ENCODE measurements at regions not wholly inside any gene's neighbourhood (a gene's known extent, or its start where the extent isn't known, plus 50 kb on each side); places are given as distances from the start of the nearest gene placed in this dataset.
A peak's percentile ranks its signal among the peaks of the same experiment; 100 is the strongest.

- H4K20me1 ChIP-seq (ENCODE audit: control insufficient read depth, extremely low read depth, insufficient read depth, low read length): no peaks in the 10 kb centered on the region
- H3K27me3 ChIP-seq (ENCODE audit: control insufficient read depth, insufficient read depth, low read length): peaks cover 7% of the 10 kb centered on the region
- H3K79me2 ChIP-seq (ENCODE audit: control insufficient read depth, insufficient read depth, low read length): no peaks in the 10 kb centered on the region
- no peak overlapping the region for H3K9ac ChIP-seq (ENCODE audit: insufficient read depth, low read length)
- TF ChIP-seq CTCF (conservative IDR thresholded peaks at IDR 0.05 in 1 of 2, IDR thresholded peaks at IDR 0.05 in 1 of 2; ENCODE audit: low read depth in 1 of 2, low read length in 2 of 2) (no peak), EZH2 (IDR thresholded peaks at IDR 0.05; ENCODE audit: low read length, missing control alignments) (no peak)
- H3K4me2 ChIP-seq (ENCODE audit: extremely low read depth, insufficient read depth, low read length): no peak overlapping the region
- H3K4me3 ChIP-seq (replicated peaks in 1 of 4; ENCODE audit: control extremely low read depth in 1 of 4, insufficient read depth in 1 of 4, low read depth in 3 of 4, low read length in 4 of 4): no peak overlapping the region
- no peak overlapping the region for H2AFZ ChIP-seq (ENCODE audit: low read length)
- no peaks in the 10 kb centered on the region for H3K36me3 ChIP-seq (ENCODE audit: control insufficient read depth, insufficient read depth, low read length)
- H3K9me3 ChIP-seq (ENCODE audit: control insufficient read depth, insufficient read depth, low read depth, low read length): no peaks in the 10 kb centered on the region
- no peak overlapping the region for H3K27ac ChIP-seq (ENCODE audit: insufficient read depth, low read length)
- no peaks in the 10 kb centered on the region for H3K4me1 ChIP-seq (ENCODE audit: control insufficient read depth, extremely low read depth, insufficient read depth, low read length)
- peak; percentile 19 to 21 for DNase-seq (ENCODE audit: low read depth in 2 of 2)
Observed at GRCh38 chr10:78384049-78384431, 350.4 kb downstream of the RPS24 start.

GRCh38 chr10:78385599-78385998 lies 351.9 kb downstream of the RPS24 start:
- no peaks in the 10 kb centered on the region for H4K20me1 ChIP-seq (ENCODE audit: control insufficient read depth, extremely low read depth, insufficient read depth, low read length)
- no peaks in the 10 kb centered on the region for H3K79me2 ChIP-seq (ENCODE audit: control insufficient read depth, insufficient read depth, low read length)
- H3K27me3 ChIP-seq (ENCODE audit: control insufficient read depth, insufficient read depth, low read length): no peaks in the 10 kb centered on the region
- H3K9me3 ChIP-seq (ENCODE audit: control insufficient read depth, insufficient read depth, low read depth, low read length): no peaks in the 10 kb centered on the region
- H3K4me3 ChIP-seq (replicated peaks in 1 of 4; ENCODE audit: control extremely low read depth in 1 of 4, insufficient read depth in 1 of 4, low read depth in 3 of 4, low read length in 4 of 4): no peak overlapping the region
- H3K27ac ChIP-seq (ENCODE audit: insufficient read depth, low read length): no peak overlapping the region
- no peak overlapping the region for H2AFZ ChIP-seq (ENCODE audit: low read length)
- no peaks in the 10 kb centered on the region for H3K36me3 ChIP-seq (ENCODE audit: control insufficient read depth, insufficient read depth, low read length)
- no peak for DNase-seq (ENCODE audit: low read depth in 2 of 2)
- H3K4me1 ChIP-seq (ENCODE audit: control insufficient read depth, extremely low read depth, insufficient read depth, low read length): no peaks in the 10 kb centered on the region
- TF ChIP-seq EZH2 (IDR thresholded peaks at IDR 0.05; ENCODE audit: low read length, missing control alignments) (no peak), CTCF (conservative IDR thresholded peaks at IDR 0.05 in 1 of 2, IDR thresholded peaks at IDR 0.05 in 1 of 2; ENCODE audit: low read depth in 1 of 2, low read length in 2 of 2) (no peak)
- H3K9ac ChIP-seq (ENCODE audit: insufficient read depth, low read length): no peak overlapping the region
- H3K4me2 ChIP-seq (ENCODE audit: extremely low read depth, insufficient read depth, low read length): no peak overlapping the region

- TF ChIP-seq EZH2 (IDR thresholded peaks at IDR 0.05; ENCODE audit: low read length, missing control alignments) (no peak), CTCF (conservative IDR thresholded peaks at IDR 0.05 in 1 of 2, IDR thresholded peaks at IDR 0.05 in 1 of 2; ENCODE audit: low read depth in 1 of 2, low read length in 2 of 2) (no peak)
Observed at GRCh38 chr10:78386509-78386908, 352.8 kb downstream of the RPS24 start.

More at GRCh38 chr10:78386509-78386908, 352.8 kb downstream of the RPS24 start:
- Histone ChIP-seq H3K79me2 (ENCODE audit: control insufficient read depth, insufficient read depth, low read length) (no peaks in the 10 kb centered on the region), H3K9me3 (ENCODE audit: control insufficient read depth, insufficient read depth, low read depth, low read length) (no peaks in the 10 kb centered on the region), H3K9ac (ENCODE audit: insufficient read depth, low read length) (no peak overlapping the region), H3K4me2 (ENCODE audit: extremely low read depth, insufficient read depth, low read length) (no peak overlapping the region), H4K20me1 (ENCODE audit: control insufficient read depth, extremely low read depth, insufficient read depth, low read length) (no peaks in the 10 kb centered on the region), H3K4me1 (ENCODE audit: control insufficient read depth, extremely low read depth, insufficient read depth, low read length) (no peaks in the 10 kb centered on the region), H3K36me3 (ENCODE audit: control insufficient read depth, insufficient read depth, low read length) (no peaks in the 10 kb centered on the region), H3K27me3 (ENCODE audit: control insufficient read depth, insufficient read depth, low read length) (no peaks in the 10 kb centered on the region), H3K27ac (ENCODE audit: insufficient read depth, low read length) (no peak overlapping the region), H2AFZ (ENCODE audit: low read length) (no peak overlapping the region), H3K4me3 (replicated peaks in 1 of 4; ENCODE audit: control extremely low read depth in 1 of 4, insufficient read depth in 1 of 4, low read depth in 3 of 4, low read length in 4 of 4) (no peak overlapping the region)
- no peak for DNase-seq (ENCODE audit: low read depth in 2 of 2)
